ENCODE measurements at regions not wholly inside any gene's neighbourhood (a gene's known extent, or its start where the extent isn't known, plus 50 kb on each side); places are given as distances from the start of the nearest gene placed in this dataset.

- Histone ChIP-seq H3K27me3 (no peaks in the 10 kb centered on the region), H3K36me3 (no peaks in the 10 kb centered on the region), H3K27ac (no peak overlapping the region), H3K4me1 (no peaks in the 10 kb centered on the region), H3K4me3 (no peak overlapping the region), H3K9me3 (no peaks in the 10 kb centered on the region)
- no peak for TF ChIP-seq CTCF (IDR thresholded peaks at IDR 0.05)
- intact Hi-C loops (cut with DNase I), result no loop called here
- no peak for DNase-seq
- ATAC-seq, result no peak
These were observed 138.9 kb downstream of the TENT5A start for GRCh38 chr6:81613606-81614005.

GRCh38 chr6:81612136-81612535 is 140.3 kb downstream of the TENT5A start:
- Histone ChIP-seq H3K4me1 (no peaks in the 10 kb centered on the region), H3K9me3 (no peaks in the 10 kb centered on the region), H3K36me3 (no peaks in the 10 kb centered on the region), H3K4me3 (no peak overlapping the region), H3K27me3 (no peaks in the 10 kb centered on the region), H3K27ac (no peak overlapping the region)
- ATAC-seq (no peak), DNase-seq (no peak)
- no peak for TF ChIP-seq CTCF (IDR thresholded peaks at IDR 0.05)
- intact Hi-C loops (cut with DNase I), result no loop called here

- Histone ChIP-seq H3K4me3 (no peak overlapping the region), H3K9me3 (no peaks in the 10 kb centered on the region), H3K4me1 (no peaks in the 10 kb centered on the region), H3K27me3 (no peaks in the 10 kb centered on the region), H3K27ac (no peak overlapping the region), H3K36me3 (no peaks in the 10 kb centered on the region)
- intact Hi-C loops (cut with DNase I), result no loop called here
- no peak for ATAC-seq
- DNase-seq, result no peak
- no peak for TF ChIP-seq CTCF (IDR thresholded peaks at IDR 0.05)
These were observed 142.7 kb downstream of the TENT5A start for GRCh38 chr6:81609736-81610135.

GRCh38 chr6:81608776-81609175 is 143.7 kb downstream of the TENT5A start:
- no peaks in the 10 kb centered on the region for H3K4me1 ChIP-seq
- intact Hi-C loops (cut with DNase I), result no loop called here
- TF ChIP-seq CTCF (IDR thresholded peaks at IDR 0.05), result no peak
- no peak for DNase-seq
- no peaks in the 10 kb centered on the region for H3K36me3 ChIP-seq
- H3K27me3 ChIP-seq, result no peaks in the 10 kb centered on the region
- H3K9me3 ChIP-seq, result no peaks in the 10 kb centered on the region
- no peak for ATAC-seq
- H3K27ac ChIP-seq, result no peak overlapping the region
- no peak overlapping the region for H3K4me3 ChIP-seq

- H3K4me1 ChIP-seq, result no peaks in the 10 kb centered on the region
These were observed 145.5 kb downstream of the TENT5A start for GRCh38 chr6:81606965-81607381.

More at GRCh38 chr6:81606965-81607381, 145.5 kb downstream of the TENT5A start:
- Histone ChIP-seq H3K9me3 (no peaks in the 10 kb centered on the region), H3K36me3 (no peaks in the 10 kb centered on the region), H3K27ac (no peak overlapping the region), H3K27me3 (no peaks in the 10 kb centered on the region), H3K4me3 (no peak overlapping the region)
- intact Hi-C loops (cut with DNase I), result no loop called here
- DNase-seq (no peak), ATAC-seq (no peak)
- no peak for TF ChIP-seq CTCF (IDR thresholded peaks at IDR 0.05)

Data from upper lobe of right lung (tissue), 1 donor.